ENCODE measurements at regions not wholly inside any gene's neighbourhood (a gene's known extent, or its start where the extent isn't known, plus 50 kb on each side); places are given as distances from the start of the nearest gene placed in this dataset.

- DNase-seq, result no peak
Measured at GRCh38 chr10:124346831-124347230, 71.9 kb downstream of the OAT start.

DNA sequence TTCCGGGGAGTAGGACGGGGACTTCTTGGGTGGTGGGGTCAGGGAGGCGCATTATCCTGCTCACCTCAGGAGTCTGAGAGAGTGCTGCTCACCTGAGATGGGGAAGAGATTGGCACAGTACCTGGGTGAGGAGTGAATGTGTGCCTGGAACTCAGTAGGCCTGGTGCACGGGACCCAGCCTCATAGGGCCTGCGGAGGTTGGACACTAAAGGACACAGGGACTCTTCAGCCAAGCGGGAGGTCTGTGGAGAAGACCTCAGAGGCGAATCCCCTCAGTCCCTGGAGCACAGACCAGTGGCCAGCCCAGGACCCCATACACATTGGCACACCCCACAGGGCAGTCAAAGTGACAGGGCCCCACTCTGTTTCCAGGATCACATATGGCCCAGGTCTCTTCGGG lies 73.2 kb downstream of the OAT start:
- DNase-seq, result no peak

DNA sequence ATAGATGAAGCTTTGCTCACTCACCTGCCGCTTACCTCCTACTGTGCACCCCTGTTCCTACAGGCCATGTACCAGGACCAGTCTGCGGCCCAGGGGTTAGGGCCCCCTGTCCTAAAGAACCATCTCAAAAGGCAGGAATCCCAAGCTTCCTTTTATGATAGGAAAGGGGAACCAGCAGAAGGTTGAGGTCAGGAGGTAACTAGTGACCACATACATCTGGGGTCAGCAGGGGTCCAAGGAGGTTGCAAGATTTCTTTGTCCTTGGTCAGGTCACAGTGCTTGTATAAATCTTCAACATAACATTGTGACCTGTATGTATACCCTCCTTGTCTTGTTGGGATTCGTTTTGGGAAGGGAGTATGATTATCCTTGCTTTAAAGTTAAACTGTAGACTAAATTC lies 73.8 kb downstream of the OAT start:
- DNase-seq, result no peak

GRCh38 chr10:124344266-124344590 lies 74.5 kb downstream of the OAT start:
- DNase-seq, result no peak

DNA sequence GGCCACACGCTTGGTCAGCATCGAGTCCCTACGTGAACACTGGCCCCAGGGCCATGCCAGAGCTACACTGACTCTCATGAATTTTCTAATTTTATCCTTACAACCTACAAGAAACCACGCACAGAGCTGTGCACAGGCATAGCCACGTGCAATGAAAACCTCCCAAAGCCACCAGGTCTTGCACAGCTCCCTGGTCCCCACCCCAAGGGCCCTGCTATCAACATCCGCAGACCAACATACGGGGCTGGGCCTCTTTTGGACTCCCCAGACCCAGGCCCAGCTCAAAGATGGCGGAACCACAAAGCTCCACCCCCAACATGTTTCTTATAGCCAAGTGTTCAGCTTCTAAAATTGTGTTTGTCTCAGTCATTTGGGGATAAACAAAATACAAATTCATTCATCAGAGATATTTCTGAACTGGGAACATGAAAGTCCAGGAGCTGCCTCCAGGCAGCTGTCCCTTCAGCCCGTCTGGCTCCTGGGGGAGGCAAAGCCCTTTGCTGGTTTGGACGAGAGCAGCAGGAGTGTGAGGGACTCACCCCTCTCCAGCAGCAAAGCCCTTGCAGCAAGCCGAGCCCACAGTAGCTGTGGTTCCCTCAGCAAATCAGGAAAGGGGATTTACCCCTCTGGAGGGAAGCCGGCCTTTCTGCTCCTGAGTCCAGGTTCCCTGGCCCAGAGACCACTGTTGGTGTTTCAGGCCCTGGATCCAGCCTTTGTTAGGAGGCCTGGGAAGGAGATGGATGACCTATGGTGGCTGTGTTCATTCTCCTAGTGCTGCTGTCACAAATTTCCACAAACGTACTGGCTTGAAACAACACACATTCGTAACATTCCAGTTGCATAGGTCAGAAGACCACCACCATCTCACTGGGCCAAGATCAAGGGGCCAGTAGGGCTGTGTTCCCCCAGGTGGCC lies 75.1 kb downstream of the OAT start:
- DNase-seq, result no peak

GRCh38 chr10:124342821-124343170 lies 75.9 kb downstream of the OAT start:
- no peak for DNase-seq

DNA sequence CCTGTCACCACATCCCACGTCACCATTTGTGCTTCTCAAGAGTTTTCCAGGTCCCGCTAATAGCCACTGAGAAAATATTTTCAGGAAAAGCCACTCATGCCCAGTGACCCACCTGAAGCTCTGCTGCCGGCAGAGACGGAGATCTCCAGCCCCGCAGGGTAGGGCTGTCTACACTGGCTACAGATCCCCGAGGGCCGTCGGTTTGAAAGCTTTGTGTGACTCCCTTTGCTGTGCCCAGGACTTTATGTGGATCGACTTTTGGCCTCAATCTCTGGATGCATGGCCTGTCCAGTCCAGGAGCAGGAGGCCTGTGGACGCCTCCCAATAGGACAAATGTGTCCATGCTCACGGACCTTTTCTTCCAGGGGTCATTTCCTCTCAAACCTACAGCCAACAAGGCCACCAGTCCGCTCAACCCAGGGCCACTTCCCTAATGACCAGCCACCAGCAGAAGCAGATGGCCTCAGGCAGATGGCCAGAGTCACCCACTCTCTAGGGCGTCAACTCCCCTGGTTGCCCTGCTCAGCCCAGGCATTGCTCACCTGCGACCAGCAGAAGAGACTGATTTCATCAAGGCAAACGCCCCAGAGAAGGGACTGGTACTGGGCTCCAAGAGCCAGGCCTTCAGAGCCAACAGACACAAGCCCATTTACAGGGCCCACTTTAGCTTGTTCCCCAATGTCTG lies 76.4 kb downstream of the OAT start:
- no peak for DNase-seq

GRCh38 chr10:124341768-124342135 lies 77.0 kb downstream of the OAT start:
- no peak for DNase-seq

GRCh38 chr10:124340033-124340760 lies 78.5 kb downstream of the OAT start:
- no peak for DNase-seq

- DNase-seq, result no peak
Measured at GRCh38 chr10:124339119-124340032, 79.3 kb downstream of the OAT start.

DNA sequence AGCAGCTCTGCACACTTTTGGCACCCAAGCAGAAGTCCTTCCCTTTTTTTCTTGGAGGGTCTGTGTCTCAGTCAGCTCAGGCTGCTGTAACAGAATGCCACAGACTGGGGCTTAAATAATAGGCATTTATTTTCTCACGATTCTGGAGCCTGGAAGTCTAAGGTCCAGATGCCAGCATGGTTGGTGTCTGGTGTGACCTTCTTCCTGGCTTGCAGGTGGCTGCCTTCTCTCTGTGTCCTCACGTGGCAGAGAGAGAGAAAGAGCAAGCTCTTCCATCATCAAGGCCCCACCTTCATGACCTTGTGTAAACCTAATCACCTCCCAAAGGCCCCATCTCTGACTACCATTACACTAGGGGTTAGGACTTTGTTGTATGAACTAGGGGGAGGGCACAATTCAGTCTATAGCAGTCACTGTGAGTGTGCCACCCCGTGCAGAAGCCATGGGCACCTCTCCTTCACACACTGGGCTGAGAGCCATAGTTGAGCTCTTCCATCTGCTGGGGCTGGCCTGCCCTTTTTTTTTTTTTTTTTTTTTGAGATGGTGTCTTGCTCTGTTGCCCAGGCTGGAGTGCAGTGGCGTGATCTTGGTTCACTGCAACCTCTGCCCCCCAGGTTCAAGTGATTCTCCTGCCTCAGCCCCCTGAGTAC lies 80.3 kb downstream of the OAT start:
- DNase-seq, result no peak

DNA sequence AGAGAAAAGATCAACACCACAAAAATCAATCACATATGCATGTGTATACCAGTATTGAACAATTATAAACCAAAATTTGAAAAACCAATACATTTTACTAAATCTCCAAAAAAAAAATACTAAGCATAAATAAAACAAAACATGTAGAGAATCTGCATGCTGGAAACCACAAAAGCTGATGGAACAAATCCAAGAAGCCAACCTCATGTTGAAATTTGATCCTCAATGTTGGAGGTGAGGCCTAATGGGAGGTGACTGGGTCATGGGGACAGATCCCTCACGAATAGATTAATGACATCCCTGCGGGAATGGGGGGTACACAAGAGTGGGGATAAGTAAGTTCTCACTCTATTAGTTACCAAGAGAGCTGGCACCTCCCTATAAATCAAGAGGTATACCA lies 82.5 kb downstream of the OAT start:
- no peak for DNase-seq

DNA sequence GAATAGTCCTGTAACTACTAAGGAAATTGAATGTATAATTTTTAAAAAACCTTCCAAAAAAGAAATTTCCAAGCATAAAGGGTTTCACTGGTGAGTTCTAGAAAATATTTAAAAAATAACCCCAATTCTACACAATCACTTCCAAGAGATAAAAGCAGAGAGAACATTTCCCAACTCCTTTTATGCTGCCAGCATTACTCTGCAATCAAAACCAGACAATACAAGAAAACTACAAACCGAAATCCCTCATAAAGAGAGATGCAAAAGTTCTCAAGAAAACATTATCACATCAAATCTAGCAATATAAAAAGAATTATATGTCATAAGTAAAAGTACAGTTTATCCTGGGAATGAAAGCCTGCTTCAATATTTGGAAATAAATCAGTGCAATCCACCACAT lies 84.8 kb downstream of the OAT start:
- no peak for DNase-seq

GRCh38 chr10:124332426-124332825 lies 86.3 kb downstream of the OAT start:
- DNase-seq, result no peak

DNA sequence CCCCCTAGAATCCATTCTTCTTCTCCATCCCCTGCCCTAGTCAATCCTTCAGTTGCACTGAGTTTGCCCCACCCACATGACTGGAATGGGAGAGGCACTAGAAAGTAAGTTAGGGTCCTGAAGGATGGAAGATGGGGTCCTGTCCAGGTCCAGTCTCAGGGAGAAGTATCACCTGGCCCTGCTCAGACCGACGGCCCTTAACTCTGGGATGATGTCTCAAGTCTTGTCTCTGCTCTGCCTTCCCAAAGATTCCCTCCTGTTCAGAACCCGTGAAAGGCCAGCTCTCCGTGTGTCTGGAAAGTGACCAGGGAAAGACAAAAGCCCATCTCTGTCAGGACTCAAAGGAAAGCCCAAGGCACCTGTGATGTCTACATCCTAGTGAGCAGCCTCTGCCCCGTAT lies 88.8 kb downstream of the OAT start:
- DNase-seq, result no peak

- DNase-seq, result no peak
Measured at GRCh38 chr10:124329362-124329761, 89.4 kb downstream of the OAT start.

DNA sequence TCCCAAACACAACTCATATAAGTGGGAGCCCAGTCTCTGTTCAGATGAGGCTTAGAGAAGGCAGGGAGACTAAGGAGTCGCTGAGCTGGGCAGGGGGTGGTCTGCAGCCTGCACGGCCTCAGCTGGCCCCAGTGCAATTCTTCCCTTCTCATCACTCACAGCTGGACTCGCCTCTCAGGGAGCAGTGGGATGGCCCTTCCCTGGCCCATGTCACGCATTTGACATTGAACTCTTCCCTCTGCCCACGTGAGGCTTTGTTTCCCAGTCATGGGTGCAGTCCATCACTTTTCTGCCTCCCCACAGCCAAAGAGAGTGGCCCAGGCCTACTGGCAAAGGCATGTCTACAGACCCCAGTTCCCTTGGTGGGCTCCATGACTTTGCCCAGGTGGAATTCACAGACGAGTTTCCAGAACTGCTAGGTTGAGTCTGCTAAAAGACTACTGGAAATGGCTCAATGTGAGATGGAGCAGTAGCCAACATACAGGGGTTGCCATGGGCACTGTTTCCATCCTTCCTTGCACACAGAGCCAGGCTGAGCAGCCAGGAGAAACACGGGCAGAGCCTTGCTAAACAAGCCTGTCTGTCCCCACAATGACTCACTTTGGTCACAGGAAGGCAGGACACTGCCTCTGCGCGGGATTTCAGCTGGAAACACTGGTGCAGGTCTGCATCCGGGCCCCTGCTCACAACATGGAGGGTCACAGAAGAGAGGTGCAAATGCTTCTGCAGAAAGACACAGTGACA lies 90.1 kb downstream of the OAT start:
- DNase-seq, result no peak

GRCh38 chr10:124325998-124326636 lies 92.6 kb downstream of the OAT start:
- no peak for DNase-seq

GRCh38 chr10:124325633-124325914 lies 93.1 kb downstream of the OAT start:
- DNase-seq, result no peak

DNA sequence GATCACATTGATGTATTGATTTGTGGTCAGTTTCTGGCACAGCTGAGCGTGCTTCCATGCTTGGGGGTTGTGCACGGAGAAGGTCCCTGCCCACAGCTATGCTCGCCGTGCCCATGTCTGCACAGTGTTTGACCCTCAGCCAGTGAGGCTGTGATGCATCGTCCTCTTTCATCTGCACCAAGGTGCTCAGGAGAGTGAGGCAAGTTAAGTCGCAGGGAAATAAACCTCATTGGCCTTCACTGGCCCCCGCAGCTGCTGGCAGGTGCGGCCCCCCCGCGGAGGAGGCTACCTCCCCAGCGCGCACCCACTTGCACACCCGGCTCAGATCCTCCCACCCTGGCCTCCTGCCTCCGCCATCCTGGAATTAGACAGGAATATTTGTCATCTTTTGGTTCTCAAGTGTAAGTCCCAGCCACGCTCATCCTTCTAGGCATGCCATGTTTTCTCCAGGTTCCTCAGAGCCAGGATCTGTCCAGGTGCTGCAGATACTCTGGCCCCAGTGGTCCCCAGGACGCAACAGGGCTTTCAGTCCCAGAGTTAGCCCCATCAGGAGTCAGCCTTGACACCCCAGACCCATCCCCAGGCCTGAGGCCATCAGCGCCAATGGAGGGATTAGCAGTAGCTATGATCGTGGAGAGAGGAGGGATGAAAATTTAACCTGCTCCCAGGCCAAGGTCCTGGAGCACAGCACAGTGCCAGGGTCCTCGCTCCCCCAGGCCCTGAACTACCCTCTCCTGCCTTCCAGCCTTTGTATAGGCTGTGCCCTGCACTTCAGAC lies 93.7 kb downstream of the OAT start:
- no peak for DNase-seq

DNA sequence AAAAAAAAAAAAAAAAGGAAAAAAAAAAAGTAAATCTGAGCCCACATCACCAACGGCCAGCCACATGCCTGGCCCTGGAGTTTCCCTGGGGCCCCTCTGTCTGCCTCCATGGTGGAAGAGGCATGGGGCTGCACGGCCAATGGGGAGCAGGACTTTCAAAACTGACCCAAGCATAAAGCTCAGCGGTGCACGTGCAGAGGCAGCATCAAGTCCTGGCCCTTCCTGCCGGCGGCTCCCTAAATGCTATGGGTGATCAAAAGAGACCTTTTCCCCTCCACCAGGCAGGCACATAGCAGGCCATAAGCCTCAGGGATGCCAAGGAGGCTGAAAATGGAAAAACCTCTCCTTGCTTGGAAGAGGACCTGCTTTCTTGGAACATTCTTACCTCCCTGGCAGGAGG lies 94.3 kb downstream of the OAT start:
- no peak for DNase-seq

All from NCI-H2171 (cell line).